HG03103 (cell line): ENCODE measurements at regions not wholly inside any gene's neighbourhood (a gene's known extent, or its start where the extent isn't known, plus 50 kb on each side); places are given as distances from the start of the nearest gene placed in this dataset.
"Not testable (repeated sequence)": the region's sequence is repeated elsewhere in the genome, so short reads cannot be mapped to it uniquely, and the experiment has no call there.

Experiments used
- ATAC-seq: cut with Tn5 transposase; IDR thresholded peaks from one replicate; pipeline ENCODE4 v1.9.1; 2021; ENCODE audit warnings: low read depth; ENCODE audit not compliant: unreplicated experiment

DNA sequence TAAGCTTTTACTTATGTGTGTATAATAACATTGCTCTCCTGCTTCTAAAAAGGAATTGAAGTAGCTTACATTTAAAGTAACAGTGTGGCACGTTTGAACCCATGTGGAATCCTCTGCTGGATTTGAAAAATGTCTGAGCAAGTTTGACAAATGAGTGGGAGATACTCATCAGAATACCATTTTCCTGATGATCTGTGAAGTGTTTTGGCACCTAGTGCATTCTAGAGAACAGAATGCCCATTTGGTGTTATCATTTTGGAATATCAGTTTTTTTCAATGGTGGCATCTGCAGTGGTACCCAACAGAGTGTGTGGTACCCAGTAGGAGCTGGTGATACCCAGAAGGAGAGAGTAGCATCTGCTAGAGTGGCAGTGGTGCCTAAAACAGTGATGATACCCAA lies 471.1 kb downstream of the PLK2 start:
- no peak for ATAC-seq

- no peak for ATAC-seq
Observed at GRCh38 chr5:57987552-57987951, 472.3 kb downstream of the PLK2 start.

DNA sequence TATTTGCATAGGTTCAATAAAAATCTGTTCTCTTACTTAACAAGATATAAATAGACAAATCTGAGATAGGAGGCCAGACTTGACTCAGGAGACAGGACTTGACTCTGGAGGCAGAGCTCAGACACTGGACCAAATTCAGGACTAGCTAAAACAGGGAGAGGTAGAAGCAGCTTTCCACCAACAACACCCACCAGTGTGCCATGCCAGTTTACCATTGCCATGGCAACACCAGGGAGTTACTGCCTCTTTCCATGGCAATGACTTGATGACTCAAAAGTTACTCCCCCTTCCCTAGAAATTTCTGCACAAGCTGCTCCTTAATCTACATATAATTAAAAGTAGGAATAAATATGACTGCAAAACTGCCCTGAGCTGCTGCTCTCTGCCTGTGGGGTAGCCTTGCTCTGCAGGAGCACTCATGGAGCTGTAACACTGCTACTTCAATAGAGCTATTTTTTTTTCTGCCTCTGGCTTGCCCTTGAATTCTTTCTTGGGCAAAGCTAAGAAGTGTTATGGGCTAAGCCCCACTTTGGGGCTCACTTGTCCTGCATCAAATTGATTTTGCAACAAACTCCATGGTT lies 473.0 kb downstream of the PLK2 start:
- ATAC-seq = no peak

- no peak for ATAC-seq
Observed at GRCh38 chr5:57983426-57983825, 476.5 kb downstream of the PLK2 start.

- no peak for ATAC-seq
Observed at GRCh38 chr5:57979671-57980070, 480.2 kb downstream of the PLK2 start.

DNA sequence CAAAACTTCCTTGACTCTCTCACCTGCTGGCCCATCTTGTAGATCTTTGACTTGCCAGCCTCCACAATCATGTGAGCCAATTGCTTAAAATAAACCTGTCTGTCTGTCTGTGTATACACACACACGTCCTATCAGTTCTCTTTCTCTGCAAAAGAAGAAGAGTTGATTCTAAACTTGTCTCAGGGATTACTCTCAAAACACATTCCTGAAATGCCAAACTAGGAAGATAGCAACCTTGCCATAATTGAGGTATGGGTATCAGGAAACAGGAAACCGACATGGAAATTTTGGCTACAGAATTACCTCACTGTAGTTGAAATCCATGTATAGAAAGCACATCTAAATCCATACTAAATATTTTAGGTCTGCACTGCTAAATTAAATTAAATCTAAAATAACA lies 483.4 kb downstream of the PLK2 start:
- no peak for ATAC-seq

DNA sequence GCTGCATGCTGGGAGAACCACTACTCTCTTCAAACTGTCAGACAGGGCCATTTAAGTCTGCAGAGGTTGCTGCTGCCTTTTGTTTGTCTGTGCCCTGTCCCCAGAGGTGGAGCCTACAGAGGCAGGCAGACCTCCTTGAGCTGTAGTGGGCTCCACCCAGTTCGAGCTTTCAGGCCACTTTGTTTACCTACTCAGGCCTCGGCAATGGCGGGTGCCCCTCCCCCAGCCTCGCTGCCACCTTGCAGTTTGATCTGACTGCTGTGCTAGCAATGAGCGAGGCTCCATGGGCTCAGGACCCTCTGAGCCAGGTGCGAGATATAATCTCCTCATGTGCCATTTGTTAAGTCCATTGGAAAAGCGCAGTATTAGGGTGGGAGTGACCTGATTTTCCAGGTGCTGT lies 487.8 kb downstream of the PLK2 start:
- ATAC-seq = not testable (repeated sequence)

DNA sequence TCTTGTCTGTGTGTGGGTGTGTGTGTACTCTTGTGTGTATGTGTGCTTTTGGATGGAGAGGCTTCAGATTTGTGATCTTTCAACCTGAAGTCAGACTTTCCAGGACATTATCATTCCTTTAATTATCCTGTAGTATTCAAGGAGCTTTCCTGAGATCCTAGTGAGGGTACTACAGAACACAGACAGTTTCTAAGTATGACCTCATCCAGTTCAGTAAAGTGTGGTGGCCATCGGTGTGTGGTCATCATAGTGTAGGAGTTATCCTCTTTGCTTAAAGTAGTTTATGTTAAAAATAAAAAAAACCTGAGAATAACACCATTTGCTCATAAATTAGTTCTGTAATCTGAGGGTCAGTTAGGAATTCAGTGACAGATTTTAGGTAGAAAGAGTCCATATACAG lies 478.0 kb upstream of the ACTBL2 start:
- ATAC-seq = no peak

GRCh38 chr5:57956636-57957035 lies 474.0 kb upstream of the ACTBL2 start:
- no peak for ATAC-seq

DNA sequence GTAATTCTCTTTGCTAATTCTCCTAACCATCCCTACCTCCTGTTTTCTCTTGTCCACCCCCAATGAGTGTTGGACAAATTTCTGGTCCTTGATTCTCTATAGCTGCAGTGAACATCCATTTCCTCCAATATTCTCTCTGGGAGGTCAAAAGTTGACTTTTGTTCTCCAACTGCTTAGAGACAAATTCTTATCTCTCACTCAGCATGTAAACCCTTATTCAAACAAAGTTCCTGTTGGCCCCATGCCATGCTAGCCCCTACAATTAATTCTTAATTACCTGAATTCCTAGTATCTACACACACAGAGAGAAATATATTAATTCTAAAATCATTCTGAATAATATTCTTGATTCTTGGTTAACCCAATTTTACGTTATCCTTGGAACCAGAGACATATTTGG lies 472.9 kb upstream of the ACTBL2 start:
- no peak for ATAC-seq

GRCh38 chr5:57953792-57954191 lies 471.2 kb upstream of the ACTBL2 start:
- ATAC-seq = no peak

- ATAC-seq = no peak
Observed at GRCh38 chr5:57950616-57951228, 468.1 kb upstream of the ACTBL2 start.

GRCh38 chr5:57948091-57948490 lies 465.5 kb upstream of the ACTBL2 start:
- ATAC-seq = no peak

DNA sequence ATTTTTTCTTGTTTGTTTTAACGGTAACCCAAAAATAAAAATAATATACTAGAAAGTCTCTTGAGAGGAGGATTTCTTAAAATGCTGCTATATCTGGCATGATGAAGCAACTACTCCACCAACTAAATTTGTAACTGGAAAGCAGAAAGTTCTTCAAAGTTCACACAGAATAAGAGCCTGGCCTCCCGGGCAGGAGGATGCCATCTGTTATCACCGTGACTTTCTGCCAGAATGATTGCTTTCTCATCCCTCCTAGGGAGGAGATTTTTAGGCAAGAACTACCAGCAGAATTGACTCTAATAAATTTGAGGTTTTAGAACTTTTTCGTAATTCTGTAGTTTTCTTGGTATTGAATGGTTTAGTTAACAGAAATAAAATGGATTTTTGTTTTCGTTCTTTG lies 464.6 kb upstream of the ACTBL2 start:
- ATAC-seq = no peak

DNA sequence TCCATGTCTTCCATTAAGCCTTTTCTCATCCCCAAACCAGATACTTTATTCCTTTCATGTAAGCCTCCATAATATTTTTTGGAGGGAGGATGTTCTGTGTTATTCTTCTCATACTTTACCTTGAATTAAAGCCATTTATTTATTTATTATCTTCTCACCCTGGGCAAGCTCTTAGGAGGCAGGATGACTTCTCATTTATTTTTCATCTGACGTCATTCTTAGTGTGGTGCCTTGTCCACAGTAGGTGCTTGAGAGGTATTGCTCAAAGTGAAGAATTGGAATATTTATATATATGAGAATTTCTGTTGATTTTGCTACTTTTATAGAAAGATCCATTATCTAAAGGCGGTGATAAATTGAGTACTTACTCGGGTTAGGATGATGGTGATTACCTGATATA lies 458.3 kb upstream of the ACTBL2 start:
- no peak for ATAC-seq

- ATAC-seq = no peak
Observed at GRCh38 chr5:57940236-57940635, 457.6 kb upstream of the ACTBL2 start.

DNA sequence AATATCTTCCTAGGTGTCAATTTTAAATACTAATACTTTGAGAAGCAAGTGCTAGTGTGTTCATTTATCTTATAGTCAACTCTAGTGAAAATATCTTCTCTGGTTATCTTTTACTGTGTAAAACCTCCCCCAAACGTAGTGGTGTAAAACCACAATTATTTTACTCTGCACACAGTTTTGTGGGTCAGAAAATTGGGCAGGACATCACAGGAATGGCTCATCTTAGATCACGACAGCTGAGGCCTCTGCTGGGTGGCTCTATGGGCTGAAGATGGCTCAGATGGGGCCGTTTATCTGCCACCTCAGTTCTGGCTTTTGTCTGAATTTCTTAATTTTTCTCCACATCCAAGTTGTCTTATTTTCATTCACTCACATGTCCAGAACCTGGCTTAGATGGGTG lies 457.2 kb upstream of the ACTBL2 start:
- no peak for ATAC-seq

DNA sequence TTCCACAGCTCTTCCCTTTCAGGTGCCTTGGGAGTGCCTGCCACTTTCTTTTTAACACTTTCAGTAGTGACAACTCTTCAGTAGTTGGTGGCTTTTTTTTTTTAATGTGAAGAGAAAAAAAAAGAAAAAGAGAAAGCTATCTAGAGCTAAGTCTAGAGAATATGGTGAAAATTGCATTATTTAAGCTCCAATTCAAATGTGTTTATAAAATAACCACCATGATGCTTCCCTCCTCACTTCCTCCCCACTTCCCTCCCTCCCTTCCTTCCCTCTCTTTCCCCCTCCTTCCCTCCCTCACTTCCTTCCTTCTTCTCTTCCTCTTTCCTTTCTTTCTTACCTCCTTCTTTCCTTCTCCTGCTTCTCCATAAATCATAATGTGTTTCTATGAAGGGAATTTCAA lies 456.7 kb upstream of the ACTBL2 start:
- ATAC-seq = no peak

DNA sequence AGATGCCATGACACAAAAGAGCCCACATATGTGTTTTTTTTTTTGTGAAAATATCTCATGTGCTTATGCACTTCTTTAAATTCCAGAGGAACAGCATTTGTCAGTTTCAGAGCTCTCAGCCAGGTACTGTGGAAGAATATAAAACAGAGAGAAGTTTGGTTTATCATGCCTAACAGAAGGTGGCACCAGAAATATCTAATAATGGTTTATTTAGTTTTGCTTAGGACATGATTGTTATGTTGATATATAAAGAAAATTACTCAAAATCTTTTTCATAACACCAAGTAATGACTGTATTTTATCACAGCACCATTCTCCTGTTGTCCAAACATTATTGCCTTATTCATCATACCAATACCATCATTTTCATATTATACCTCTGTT lies 455.6 kb upstream of the ACTBL2 start:
- no peak for ATAC-seq

DNA sequence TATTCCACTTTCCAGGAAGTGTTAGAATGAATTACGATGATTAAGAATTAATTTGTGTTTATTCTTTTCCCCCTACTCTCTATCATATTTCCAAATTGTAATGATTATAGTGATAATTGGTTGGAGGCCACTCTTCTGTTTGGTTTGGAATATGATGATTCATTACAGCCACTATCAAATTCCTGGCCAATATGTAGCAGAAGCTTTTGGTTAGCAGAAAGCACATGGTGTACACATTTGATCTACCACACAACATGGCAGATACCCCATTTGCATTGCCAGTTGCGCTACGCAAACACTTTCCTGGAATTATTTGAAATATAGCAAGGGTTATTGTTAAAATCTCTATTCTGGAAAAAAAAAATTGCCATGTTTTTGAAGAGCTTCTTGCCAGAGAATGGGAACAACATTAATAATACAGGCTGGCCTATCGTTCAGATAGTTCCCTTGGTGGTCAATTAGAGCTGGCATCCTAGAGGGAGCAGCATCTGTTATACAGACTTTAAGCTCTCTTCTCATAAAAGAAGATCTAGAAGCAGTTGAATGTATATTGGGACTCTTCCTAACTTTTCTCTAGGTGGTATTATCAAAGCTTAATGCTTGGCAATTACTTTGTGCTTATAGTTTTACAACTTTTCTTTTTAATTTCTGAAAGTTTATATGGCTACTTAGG lies 455.0 kb upstream of the ACTBL2 start:
- no peak for ATAC-seq

DNA sequence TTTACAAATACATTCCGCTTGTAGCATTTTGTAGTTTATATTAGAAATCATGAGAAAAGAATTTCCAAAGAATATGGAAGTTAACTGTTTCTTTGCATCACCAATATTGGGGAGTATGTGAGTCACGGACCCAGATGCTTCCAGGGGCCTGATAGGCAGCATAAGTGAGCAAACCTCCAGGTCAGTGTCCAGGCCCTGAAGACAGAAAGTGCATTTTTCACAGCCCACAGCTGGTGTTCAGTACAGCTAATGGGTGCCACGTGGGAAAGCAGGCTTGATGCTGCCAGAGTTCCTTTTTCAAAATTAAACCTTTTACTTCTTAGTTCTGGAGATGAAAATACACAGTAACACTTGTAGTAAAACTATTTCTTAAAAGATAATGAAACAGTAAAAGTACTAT lies 454.4 kb upstream of the ACTBL2 start:
- ATAC-seq = no peak

DNA sequence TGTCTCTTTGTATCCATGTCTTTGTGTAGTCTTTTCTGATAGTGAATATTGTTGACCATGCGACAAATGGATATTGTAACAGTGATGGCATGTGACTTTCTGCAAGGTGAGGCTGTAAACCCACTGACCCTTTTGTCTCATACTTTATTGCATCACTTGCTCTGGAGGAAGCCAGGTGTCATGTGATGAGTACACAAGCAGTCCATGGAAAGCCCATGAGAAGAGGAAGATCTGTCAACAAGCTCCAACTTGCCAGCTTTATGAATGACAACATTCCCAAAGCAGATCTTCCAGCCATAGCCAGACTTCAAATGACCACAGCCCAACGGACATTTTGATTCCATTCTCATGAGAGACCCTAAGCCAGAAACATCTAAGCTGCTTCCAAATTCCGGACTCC lies 450.1 kb upstream of the ACTBL2 start:
- ATAC-seq = no peak
